ACHN (cell line): ENCODE measurements at regions not wholly inside any gene's neighbourhood (a gene's known extent, or its start where the extent isn't known, plus 50 kb on each side); places are given as distances from the start of the nearest gene placed in this dataset.

Source experiments
- DNase-seq: peaks from one replicate; pipeline ENCODE4 v3.0.0-alpha.2; 2015
- in situ Hi-C: cut with HindIII; loops from 2 replicates; pipeline ENCODE4 v1.10.0; 2017; ENCODE audit warnings: low sequenced_read_pairs, low pct_ligation_motif_present, low pct_unique_long_range_greater_than_20kb

DNA sequence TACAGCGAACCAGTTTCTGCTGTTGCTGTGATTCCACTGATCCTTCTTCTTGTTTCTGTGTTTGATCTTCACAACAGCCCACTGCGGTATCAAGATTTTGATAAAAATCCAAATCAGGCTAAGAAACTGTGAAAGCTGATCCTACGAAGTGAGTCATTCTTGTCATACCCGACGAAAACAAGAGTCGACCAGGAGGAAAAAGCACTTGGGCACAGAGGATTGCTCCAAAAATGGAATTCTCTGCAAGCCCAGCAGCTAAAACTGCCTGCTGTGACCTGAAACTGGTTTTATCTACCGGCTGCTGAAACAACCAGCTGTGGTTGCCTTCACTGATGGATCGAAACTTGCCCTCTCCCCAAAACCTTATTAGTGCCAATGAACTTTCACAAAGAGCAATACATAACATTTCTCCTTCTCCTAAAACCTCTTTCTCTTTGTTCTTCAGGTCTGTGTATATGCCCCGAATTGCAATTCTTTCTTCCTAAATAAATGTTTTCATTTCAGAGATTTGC lies 607.0 kb upstream of the PRKX start:
- in situ Hi-C loops, result no loop called here

DNA sequence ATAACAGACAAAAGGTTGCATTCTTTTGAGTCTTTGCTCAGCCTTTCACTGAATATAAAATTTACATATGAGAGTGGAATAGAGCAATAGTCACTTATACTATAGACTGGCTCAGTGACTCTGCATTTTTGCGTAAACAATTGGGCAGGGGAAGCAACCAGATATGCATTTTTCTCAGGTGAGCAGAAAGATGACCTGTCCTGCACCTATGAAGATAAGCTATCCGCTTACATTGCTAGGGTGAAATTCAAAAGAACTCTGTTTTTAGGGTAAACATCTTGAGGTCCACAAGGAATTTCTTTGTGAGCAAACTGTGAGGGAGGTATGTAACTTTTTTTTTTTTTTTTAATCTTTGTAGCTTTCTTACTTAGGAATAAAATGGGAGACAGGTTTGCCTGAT lies 602.4 kb upstream of the PRKX start:
- DNase-seq, result no peak
- in situ Hi-C loops, result no loop called here

More for the DNA sequence above, 607.0 kb upstream of the PRKX start:
- DNase-seq, result no peak

DNA sequence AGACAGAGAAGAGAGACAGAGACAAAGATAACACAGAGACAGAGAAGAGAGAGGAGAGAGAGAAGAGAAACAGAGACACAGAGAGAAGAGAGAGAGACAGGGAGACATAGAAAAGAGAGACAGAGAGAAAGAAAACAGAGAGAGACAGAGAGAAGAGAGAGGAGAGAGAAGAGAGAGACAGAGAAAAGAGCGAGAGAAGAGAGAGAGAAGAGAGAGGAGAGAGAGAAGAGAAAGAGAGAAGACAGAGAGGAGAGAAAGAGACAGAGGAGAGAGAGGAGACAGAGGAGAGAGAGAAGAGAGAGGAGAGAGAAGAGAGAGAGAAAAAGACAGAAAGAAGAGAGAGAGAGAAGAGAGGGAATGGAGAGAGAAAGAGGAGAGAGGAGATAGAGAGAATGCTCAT lies 601.1 kb upstream of the PRKX start:
- in situ Hi-C loops, result no loop called here
- DNase-seq, result no peak

GRCh38 chrX:4277122-4277521 lies 563.7 kb upstream of the PRKX start:
- peak; percentile 13 for DNase-seq
- in situ Hi-C loops, result no loop called here

DNA sequence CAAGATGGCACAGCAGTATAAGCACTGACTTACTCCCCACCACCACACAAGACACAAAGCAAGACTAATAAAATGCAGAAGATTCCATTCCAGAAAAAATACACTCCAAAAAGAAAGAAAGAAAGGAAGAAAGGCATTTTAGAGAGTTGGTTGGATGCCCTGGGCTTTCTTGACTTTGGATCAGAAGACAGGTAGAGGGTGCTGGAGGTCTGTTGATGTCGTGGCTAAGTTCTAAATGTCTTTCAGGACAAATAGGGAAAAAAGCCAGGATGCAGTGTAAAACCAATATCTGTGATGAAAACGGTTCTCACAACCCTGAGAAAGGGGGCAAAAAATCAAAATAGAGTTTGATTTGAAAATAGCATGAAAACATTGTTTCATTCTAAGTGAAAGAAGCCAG lies 555.2 kb upstream of the PRKX start:
- in situ Hi-C loops, result no loop called here
- DNase-seq, result no peak

GRCh38 chrX:4265036-4265435 lies 551.6 kb upstream of the PRKX start:
- no peak for DNase-seq
- in situ Hi-C loops, result no loop called here

DNA sequence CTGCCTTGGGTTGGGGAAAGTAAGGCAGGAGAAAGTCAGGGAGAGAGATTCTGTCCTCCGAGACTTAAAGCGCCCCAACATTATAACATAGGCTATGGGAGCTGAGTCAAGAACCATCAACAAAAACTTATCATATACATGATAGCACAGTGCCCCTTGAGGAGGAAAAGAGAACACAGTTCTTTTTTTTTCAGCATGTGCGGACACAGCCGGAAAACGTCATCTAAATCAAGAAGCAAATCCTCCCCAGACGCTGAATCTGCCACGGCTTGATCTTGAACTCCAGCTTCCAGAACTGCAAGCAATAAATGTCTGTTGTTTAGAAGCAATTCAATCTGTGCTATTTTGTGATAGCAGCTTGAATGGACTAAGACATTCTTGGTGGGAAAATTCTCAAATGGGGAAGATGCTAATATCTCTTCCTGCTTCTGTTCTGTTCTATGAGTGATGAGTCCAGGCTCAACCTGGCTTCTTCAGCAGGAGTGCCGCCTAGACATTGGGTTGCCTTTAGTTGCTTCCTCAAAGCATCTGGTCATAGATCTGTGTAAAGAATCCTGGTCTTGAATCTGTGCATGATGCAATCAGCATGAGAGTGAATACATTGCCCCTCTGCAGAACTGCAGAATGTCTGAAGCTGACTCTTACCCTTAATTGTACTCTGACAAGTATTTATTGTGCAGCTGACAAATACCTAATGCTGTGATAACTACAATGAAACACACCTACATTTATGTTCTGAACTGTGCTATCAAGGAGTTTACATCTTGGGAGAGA lies 549.8 kb upstream of the PRKX start:
- DNase-seq, result peak; percentile 1
- in situ Hi-C loops, result no loop called here

DNA sequence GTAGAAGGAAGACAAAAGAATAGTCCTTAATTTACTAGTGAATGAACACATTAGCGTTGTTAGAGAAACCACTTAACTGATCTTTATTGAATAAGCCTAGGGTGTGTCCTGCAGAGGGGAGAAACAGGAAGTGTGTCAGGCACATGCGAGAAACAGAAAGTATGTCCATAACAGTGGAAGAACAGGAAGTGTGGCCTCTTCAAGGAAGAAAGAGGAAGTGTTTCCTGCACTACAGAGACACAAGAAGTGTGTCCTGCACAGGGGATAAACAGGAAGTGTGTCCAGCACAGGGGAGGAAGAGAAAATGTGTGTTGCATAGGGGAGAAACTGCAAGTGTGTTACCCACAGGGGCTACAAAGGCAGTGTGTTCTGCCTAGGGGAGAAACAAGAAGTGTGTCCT lies 539.6 kb upstream of the PRKX start:
- in situ Hi-C loops, result no loop called here
- DNase-seq, result no peak

DNA sequence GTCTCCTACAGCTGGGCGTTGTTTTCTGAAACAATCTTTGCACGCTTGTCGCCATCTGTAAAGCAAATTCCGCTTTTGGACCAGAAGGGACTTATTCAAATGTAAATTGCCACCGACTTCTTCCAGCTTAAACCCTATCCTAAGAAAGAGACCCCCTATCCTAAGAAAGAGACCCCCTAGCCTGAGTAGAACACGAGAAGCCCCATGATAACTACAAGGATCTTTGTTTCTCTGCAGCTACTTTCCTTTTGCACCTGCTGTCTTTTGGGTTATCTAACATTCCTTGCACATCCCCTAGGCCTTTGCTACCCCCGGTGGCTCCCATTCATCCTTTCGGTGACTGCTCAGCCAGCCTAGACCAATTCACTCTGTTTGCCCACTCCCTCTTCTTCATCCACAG lies 536.0 kb upstream of the PRKX start:
- no peak for DNase-seq
- in situ Hi-C loops, result no loop called here

DNA sequence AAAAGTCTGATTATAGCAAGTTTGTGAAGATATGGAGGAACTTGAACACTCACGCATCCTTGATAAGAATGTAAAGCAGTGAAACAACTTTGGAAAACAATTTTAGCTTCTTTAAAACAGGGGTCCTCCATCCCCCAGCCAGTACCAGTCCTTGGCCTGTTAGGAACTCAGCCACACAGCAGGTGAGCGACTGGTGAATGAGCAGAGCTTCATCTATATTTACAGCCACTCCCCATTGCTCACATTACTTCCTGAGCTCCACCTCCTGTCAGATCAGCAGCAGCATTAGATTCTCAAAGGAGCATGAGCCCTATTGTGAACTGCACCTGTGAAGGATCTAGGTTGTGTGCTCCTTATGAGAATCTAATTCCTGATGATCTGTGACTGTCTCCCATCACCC lies 530.3 kb upstream of the PRKX start:
- DNase-seq, result no peak
- in situ Hi-C loops, result no loop called here

DNA sequence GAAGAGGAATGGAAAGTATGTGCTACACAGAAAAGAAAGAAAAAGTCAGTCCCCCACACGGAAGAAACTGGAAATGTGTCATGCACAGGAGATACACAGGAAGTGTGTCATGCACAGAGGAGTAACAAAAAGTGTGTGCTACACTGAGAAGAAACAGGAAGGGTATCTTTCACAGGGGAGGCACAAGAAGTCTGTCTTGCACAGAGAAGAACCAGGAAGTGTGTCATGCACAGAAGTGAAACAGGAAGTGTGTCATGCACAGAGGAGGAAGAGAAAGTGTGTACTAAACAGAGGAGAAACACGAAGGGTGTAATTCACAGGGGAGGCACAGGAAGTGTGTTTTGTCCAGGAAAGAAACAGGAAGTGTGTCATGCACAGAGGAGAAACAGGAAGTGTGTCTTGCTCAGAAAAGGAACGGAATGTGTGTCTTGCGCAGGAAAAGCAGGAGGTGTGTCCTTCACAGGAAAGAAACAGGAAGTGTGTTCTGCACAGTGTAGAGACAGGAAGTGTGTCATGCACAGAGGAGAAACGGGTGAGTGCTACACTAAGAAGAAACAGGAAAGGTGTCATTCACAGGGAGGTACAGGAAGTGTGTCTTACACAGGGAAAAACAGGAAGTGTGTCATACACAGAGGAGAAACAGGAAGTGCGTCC lies 527.2 kb upstream of the PRKX start:
- no peak for DNase-seq
- in situ Hi-C loops, result no loop called here

- in situ Hi-C loops, result no loop called here
- no peak for DNase-seq
Measured at GRCh38 chrX:4239650-4240540, 526.4 kb upstream of the PRKX start.

DNA sequence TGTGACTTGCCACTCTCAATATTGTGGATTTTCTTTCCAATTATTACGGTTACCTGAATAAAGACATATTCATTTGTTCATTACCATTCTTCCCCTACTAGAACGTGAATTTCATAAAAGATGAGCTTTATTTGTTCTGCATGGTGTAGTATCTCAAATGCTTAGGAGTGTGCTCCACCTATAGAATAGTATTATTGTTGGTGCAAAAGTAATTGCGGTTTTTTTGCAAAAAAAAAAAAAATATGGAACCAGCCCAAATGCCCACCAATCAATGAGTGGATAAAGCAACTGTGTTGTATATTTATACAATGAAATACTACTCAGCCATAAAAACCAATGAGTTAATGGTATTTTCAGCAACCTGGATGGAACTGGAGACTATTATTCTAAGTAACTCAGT lies 525.5 kb upstream of the PRKX start:
- in situ Hi-C loops, result no loop called here
- DNase-seq, result no peak

DNA sequence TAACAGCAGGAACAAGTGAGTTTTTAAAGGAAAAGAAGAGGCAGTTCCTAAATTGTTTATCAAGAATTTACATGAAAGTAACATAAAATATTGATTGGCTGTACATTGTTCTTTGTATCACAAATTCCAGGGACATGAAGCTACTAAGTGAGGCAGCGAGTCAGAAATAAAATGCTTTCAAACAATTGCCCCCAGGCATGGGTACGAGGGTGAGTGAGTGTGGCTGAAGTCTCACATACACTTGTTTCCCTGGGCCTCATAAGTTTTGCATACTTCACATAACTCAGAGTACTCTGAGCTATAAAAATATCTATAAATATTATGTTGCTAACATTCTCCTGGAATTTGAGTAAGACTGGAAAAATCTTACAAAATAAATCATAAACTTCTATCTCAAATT lies 511.6 kb upstream of the PRKX start:
- no peak for DNase-seq

GRCh38 chrX:4206941-4207340 lies 493.5 kb upstream of the PRKX start:
- no peak for DNase-seq
- in situ Hi-C loops, result no loop called here

More for the DNA sequence above, 511.6 kb upstream of the PRKX start:
- in situ Hi-C loops, result no loop called here

GRCh38 chrX:4197971-4198370 lies 484.5 kb upstream of the PRKX start:
- DNase-seq, result no peak
- in situ Hi-C loops, result no loop called here

GRCh38 chrX:4193500-4194155 lies 480.2 kb upstream of the PRKX start:
- no peak for DNase-seq
- in situ Hi-C loops, result no loop called here

DNA sequence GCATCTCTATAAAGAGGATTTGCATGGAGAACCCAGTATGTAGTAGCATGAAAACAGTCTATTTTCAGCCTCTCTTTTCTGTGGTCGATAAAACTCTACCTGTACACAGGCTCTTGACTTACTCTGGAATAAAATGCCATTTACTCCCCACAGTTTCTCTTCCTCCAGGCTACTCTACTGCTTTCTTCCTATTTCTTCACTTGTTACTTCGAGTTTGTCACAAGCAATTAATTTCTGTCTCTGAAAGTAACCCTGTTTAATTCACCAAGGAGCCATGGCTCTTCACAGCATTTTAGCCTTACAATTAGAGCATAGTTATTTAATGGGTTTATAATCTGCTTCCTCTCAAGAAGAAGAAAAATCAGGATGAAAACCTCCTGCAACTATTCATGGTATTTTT lies 472.9 kb upstream of the PRKX start:
- DNase-seq, result no peak
- in situ Hi-C loops, result no loop called here

DNA sequence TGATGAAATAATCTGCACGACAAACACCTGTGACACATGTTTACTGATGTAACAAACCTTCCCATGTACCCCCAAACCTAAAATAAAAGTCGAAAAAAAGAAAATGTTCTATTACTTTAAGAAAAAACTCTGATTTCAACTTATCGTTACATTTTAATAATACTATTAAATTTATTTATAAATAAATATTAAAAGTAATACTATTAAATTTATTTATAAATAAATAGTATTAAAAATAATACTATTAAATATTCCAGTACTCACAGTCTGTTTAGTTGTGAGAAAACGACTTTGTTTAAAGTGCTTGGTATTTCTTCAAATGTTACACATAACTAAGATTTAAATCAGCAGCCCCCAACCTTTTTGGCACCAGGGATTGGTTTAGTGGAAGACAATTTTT lies 471.6 kb upstream of the PRKX start:
- in situ Hi-C loops, result no loop called here
- no peak for DNase-seq
